HEK293 (cell line): ENCODE measurements at regions not wholly inside any gene's neighbourhood (a gene's known extent, or its start where the extent isn't known, plus 50 kb on each side); places are given as distances from the start of the nearest gene placed in this dataset.

Experiments used
- CTCF ChIA-PET: fragments of 350-600 bp; formaldehyde crosslinking; extraction: SDS; loops from one replicate; lab custom pipeline; 2021; ENCODE audit warnings: antibody characterized with exemption; lab: Yijun Ruan, JAX
- POLR2A ChIA-PET: fragments of 300-600 bp; formaldehyde crosslinking; extraction: SDS; loops from one replicate; lab custom pipeline; 2020; ENCODE audit warnings: antibody characterized with exemption, inconsistent platforms; lab: Yijun Ruan, JAX
- H3K27ac ChIP-seq: fragments of 200-500 bp; sonication (Bioruptor generic); 2 replicates; pipeline ENCODE4 v1.5.1; 2014; ENCODE audit warnings: low read depth, low read length, control low read depth, inconsistent platforms; ENCODE audit errors: extremely low read depth
- H3K36me3 ChIP-seq, 2 experiments: fragments of 200-500 bp in 1 of 2; sonication (Bioruptor generic) in 1 of 2; 1 replicate in 1 of 2; 2 replicates in 1 of 2; pipeline ENCODE4 v1.5.1; 2014 to 2017; ENCODE audit warnings: inconsistent platforms in 2 of 2, low read length in 2 of 2; ENCODE audit not compliant: control insufficient read depth in 2 of 2, insufficient read depth in 1 of 2
- H3K4me1 ChIP-seq: fragments of 200-500 bp; sonication (Bioruptor generic); 2 replicates; pipeline ENCODE4 v1.5.1; 2014; ENCODE audit warnings: mild to moderate bottlenecking, low read length, inconsistent platforms; ENCODE audit not compliant: control insufficient read depth, insufficient read depth
- H3K4me3 ChIP-seq: 2 replicates; pipeline ENCODE4 v1.5.1; 2011; ENCODE audit warnings: low read depth, mild to moderate bottlenecking, control low read depth, low read length, moderate library complexity
- H3K9me3 ChIP-seq: fragments of 200-500 bp; sonication (Bioruptor generic); 2 replicates; pipeline ENCODE4 v1.5.1; 2014; ENCODE audit warnings: low read depth, low read length, inconsistent platforms; ENCODE audit not compliant: control insufficient read depth, insufficient read depth
- BCL11B ChIP-seq: fragments of 450-650 bp; formaldehyde crosslinking; IDR thresholded peaks from 2 replicates; pipeline ENCODE4 v1.5.1; 2016; ENCODE audit warnings: low read depth, missing biosample characterization, missing genetic modification characterization
- GLIS1 ChIP-seq: fragments of 450-650 bp; formaldehyde crosslinking; IDR thresholded peaks from 2 replicates; pipeline ENCODE4 v1.5.1; 2016; ENCODE audit warnings: missing biosample characterization, missing genetic modification characterization
- MZF1 ChIP-seq: fragments of 450-650 bp; formaldehyde crosslinking; IDR thresholded peaks from 2 replicates; pipeline ENCODE4 v1.5.1; 2017; ENCODE audit warnings: missing biosample characterization, missing genetic modification characterization, borderline replicate concordance
- OSR2 ChIP-seq: fragments of 450-650 bp; formaldehyde crosslinking; IDR thresholded peaks from 2 replicates; pipeline ENCODE4 v1.5.1; 2016; ENCODE audit warnings: missing biosample characterization, missing genetic modification characterization
- ZBTB21 ChIP-seq: fragments of 450-650 bp; formaldehyde crosslinking; IDR thresholded peaks from 2 replicates; pipeline ENCODE4 v1.5.1; 2017; ENCODE audit warnings: missing biosample characterization, missing genetic modification characterization
- ZBTB48 ChIP-seq: fragments of 450-650 bp; formaldehyde crosslinking; IDR thresholded peaks from 2 replicates; pipeline ENCODE4 v1.5.1; 2016; ENCODE audit warnings: missing biosample characterization, missing genetic modification characterization
- ZNF140 ChIP-seq: fragments of 450-650 bp; formaldehyde crosslinking; IDR thresholded peaks from 2 replicates; pipeline ENCODE4 v1.5.1; 2016; ENCODE audit warnings: missing biosample characterization, missing genetic modification characterization
- ZNF155 ChIP-seq: fragments of 450-650 bp; formaldehyde crosslinking; IDR thresholded peaks from 2 replicates; pipeline ENCODE4 v1.5.1; 2016; ENCODE audit warnings: missing biosample characterization, missing genetic modification characterization
- ZNF19 ChIP-seq: fragments of 450-650 bp; formaldehyde crosslinking; IDR thresholded peaks from 2 replicates; pipeline ENCODE4; 2016; ENCODE audit warnings: missing biosample characterization, missing genetic modification characterization, low read depth
- ZNF223 ChIP-seq: fragments of 450-650 bp; formaldehyde crosslinking; IDR thresholded peaks from 2 replicates; pipeline ENCODE4 v1.5.1; 2016; ENCODE audit warnings: missing biosample characterization, missing genetic modification characterization
- ZNF37A ChIP-seq: fragments of 450-650 bp; IDR thresholded peaks from 2 replicates; pipeline ENCODE4 v1.5.1; 2018; ENCODE audit warnings: missing biosample characterization, missing genetic modification characterization
- ZNF48 ChIP-seq: fragments of 450-650 bp; formaldehyde crosslinking; IDR thresholded peaks from 2 replicates; pipeline ENCODE4 v1.5.1; 2016; ENCODE audit warnings: missing biosample characterization, missing genetic modification characterization
- ZNF501 ChIP-seq: fragments of 450-650 bp; formaldehyde crosslinking; IDR thresholded peaks from 2 replicates; pipeline ENCODE4 v1.5.1; 2016; ENCODE audit warnings: missing biosample characterization, missing genetic modification characterization
- ZNF548 ChIP-seq: fragments of 450-650 bp; formaldehyde crosslinking; IDR thresholded peaks from 2 replicates; pipeline ENCODE4 v1.5.1; 2016; ENCODE audit warnings: missing biosample characterization, missing genetic modification characterization
- ZNF555 ChIP-seq: fragments of 450-650 bp; formaldehyde crosslinking; conservative IDR thresholded peaks from 2 replicates; pipeline ENCODE4 v1.5.1; 2017; ENCODE audit warnings: missing biosample characterization, mild to moderate bottlenecking, missing genetic modification characterization, inconsistent platforms
- ZNF621 ChIP-seq: fragments of 450-650 bp; formaldehyde crosslinking; IDR thresholded peaks from 2 replicates; pipeline ENCODE4 v1.5.1; 2017; ENCODE audit warnings: missing biosample characterization, missing genetic modification characterization
- ZNF664 ChIP-seq: fragments of 450-650 bp; formaldehyde crosslinking; IDR thresholded peaks from 2 replicates; pipeline ENCODE4 v1.5.1; 2016; ENCODE audit warnings: missing biosample characterization, missing genetic modification characterization
- ZNF76 ChIP-seq: fragments of 450-650 bp; formaldehyde crosslinking; IDR thresholded peaks from 2 replicates; pipeline ENCODE4; 2016; ENCODE audit warnings: low read depth, missing biosample characterization, missing genetic modification characterization, borderline replicate concordance
- ZNF768 ChIP-seq: fragments of 450-650 bp; formaldehyde crosslinking; IDR thresholded peaks from 2 replicates; pipeline ENCODE4 v1.5.1; 2018; ENCODE audit warnings: missing biosample characterization, mild to moderate bottlenecking, missing genetic modification characterization
- ZSCAN23 ChIP-seq: fragments of 450-650 bp; formaldehyde crosslinking; IDR thresholded peaks from 2 replicates; pipeline ENCODE4 v1.5.1; 2016; ENCODE audit warnings: missing biosample characterization, missing genetic modification characterization
- ZSCAN30 ChIP-seq: fragments of 450-650 bp; IDR thresholded peaks from 2 replicates; pipeline ENCODE4 v1.5.1; 2018; ENCODE audit warnings: missing biosample characterization, mild to moderate bottlenecking, missing genetic modification characterization, moderate library complexity
- TF ChIP-seq, protein P1 (sequence below): fragments of 450-650 bp; formaldehyde crosslinking; IDR thresholded peaks from 2 replicates; pipeline ENCODE4 v1.5.1; 2017; ENCODE audit warnings: missing biosample characterization, missing genetic modification characterization
- TF ChIP-seq, protein P2 (sequence below): fragments of 450-650 bp; formaldehyde crosslinking; IDR thresholded peaks from 2 replicates; pipeline ENCODE4 v1.5.1; 2016; ENCODE audit warnings: missing biosample characterization, missing genetic modification characterization

DNA sequence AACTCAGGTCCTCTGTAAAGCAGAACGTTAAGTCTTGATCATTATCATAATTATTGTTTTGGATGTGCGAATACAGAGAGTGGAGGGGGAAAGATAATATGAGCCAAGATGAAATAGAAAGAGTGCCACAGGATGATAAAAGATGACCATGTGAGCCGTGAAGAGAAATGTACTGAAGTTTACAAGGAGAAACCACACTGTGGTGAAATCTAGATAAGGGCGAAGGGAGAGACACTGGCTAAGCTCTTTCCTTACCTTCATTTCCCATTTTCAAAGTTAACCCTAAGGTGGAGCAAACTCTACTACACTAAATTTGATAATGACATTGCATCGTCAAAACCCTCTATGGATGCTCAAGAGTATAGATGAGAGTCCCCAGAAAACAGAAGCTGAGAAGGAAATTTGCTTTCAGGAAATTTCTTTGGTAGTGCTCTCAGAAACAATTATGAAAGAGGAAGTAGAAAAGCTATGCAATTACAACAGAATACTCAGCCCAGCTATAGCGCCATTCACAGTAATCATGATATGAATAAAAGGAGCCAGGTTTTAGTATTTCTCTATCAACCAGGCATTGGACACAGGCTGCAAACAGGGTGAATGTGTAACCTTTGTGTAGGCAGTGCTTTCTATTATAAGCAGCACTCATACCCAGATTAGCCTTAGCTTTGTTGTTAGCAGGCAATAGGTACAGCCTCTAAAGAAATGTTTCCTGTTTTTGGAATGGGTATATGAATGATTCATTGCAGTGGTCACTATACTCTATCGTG lies 1080.7 kb downstream of the GRIK2 start:
- CTCF ChIA-PET: no interaction called here

DNA sequence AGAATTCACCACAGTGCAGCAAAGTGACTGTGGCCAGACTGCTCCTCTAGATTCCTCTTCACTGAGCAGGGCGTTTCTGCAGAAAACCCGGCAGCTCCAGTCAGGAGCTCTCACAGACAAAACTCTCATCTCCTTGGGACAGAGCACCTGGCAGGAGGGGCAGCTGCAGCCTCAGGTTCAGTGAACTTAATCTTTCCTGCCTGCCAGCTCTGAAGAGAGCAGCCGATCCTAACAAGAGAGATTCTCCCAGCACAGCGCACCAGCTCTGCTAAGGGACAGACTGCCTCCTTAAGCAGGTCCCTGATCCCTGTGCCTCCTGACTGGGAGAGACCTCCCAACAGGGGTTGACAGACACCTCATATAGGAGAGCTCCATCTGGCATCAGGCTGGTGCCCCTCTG lies 1065.5 kb downstream of the GRIK2 start:
- no peak for TF ChIP-seq ZNF19
- TF ChIP-seq ZNF155 (tag by site-specific recombination): no peak
- TF ChIP-seq ZNF140 (tag by site-specific recombination): no peak
- TF ChIP-seq ZNF768 (tag by site-specific recombination): no peak
- TF ChIP-seq, protein P1, sequence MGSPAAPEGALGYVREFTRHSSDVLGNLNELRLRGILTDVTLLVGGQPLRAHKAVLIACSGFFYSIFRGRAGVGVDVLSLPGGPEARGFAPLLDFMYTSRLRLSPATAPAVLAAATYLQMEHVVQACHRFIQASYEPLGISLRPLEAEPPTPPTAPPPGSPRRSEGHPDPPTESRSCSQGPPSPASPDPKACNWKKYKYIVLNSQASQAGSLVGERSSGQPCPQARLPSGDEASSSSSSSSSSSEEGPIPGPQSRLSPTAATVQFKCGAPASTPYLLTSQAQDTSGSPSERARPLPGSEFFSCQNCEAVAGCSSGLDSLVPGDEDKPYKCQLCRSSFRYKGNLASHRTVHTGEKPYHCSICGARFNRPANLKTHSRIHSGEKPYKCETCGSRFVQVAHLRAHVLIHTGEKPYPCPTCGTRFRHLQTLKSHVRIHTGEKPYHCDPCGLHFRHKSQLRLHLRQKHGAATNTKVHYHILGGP (tag by site-specific recombination): no peak
- CTCF ChIA-PET: no interaction called here

More for the DNA sequence above, 1080.7 kb downstream of the GRIK2 start:
- no peak overlapping the region for H3K27ac ChIP-seq
- H3K4me3 ChIP-seq: no peak overlapping the region
- POLR2A ChIA-PET: no interaction called here
- no peaks in the 10 kb centered on the region for H3K36me3 ChIP-seq
- no peak for TF ChIP-seq ZNF223 (tag by site-specific recombination)
- TF ChIP-seq ZNF768 (tag by site-specific recombination): no peak
- no peak for TF ChIP-seq ZNF37A
- no peak for TF ChIP-seq ZNF76 (tag by site-specific recombination)
- TF ChIP-seq ZNF664 (tag by site-specific recombination): no peak
- TF ChIP-seq ZSCAN23 (tag by site-specific recombination): no peak
- TF ChIP-seq ZBTB48 (tag by site-specific recombination): no peak
- TF ChIP-seq ZNF555 (tag by site-specific recombination): no peak
- TF ChIP-seq, protein P2, sequence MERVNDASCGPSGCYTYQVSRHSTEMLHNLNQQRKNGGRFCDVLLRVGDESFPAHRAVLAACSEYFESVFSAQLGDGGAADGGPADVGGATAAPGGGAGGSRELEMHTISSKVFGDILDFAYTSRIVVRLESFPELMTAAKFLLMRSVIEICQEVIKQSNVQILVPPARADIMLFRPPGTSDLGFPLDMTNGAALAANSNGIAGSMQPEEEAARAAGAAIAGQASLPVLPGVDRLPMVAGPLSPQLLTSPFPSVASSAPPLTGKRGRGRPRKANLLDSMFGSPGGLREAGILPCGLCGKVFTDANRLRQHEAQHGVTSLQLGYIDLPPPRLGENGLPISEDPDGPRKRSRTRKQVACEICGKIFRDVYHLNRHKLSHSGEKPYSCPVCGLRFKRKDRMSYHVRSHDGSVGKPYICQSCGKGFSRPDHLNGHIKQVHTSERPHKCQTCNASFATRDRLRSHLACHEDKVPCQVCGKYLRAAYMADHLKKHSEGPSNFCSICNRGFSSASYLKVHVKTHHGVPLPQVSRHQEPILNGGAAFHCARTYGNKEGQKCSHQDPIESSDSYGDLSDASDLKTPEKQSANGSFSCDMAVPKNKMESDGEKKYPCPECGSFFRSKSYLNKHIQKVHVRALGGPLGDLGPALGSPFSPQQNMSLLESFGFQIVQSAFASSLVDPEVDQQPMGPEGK (tag by site-specific recombination): no peak
- TF ChIP-seq ZNF48 (tag by site-specific recombination): no peak
- no peak for TF ChIP-seq ZNF548 (tag by site-specific recombination)
- TF ChIP-seq ZBTB21 (tag by site-specific recombination): no peak
- no peak for TF ChIP-seq MZF1 (tag by site-specific recombination)
- H3K4me1 ChIP-seq: no peaks in the 10 kb centered on the region
- H3K9me3 ChIP-seq: no peaks in the 10 kb centered on the region

DNA sequence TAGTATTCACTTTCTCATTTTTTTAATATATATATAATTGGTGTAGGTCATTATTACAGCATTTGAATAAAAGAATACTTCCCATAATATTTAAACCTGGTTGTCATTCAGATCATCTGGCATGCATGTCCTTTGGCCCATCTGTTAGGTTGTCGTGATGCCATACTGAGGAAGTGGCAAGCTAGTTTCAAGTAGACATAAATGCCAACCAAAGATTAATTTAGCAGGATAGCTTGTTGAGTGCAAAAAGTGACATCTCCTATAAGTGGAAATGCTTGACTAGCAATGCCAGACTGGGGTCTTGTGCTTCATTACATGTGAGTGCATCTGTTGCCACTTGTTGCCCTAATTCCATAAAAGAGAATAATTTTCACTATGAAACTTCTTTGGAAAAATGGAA lies 1044.7 kb downstream of the GRIK2 start:
- H3K4me1 ChIP-seq: no peaks in the 10 kb centered on the region
- TF ChIP-seq GLIS1 (tag by site-specific recombination) (no peak), ZSCAN30 (no peak), ZNF501 (tag by site-specific recombination) (no peak), OSR2 (tag by site-specific recombination) (no peak), ZNF621 (no peak), BCL11B (tag by site-specific recombination) (no peak)
- no peak overlapping the region for H3K27ac ChIP-seq
- H3K4me3 ChIP-seq: no peak overlapping the region
- CTCF ChIA-PET: interaction anchor here (0.6 kb wide), 1 partner anchor 14 kb away, joined by 4 read pairs; no protein-coding TSS in a partner anchor
- no peaks in the 10 kb centered on the region for H3K36me3 ChIP-seq
- no peaks in the 10 kb centered on the region for H3K9me3 ChIP-seq
- POLR2A ChIA-PET: no interaction called here

More for the DNA sequence above, 1065.5 kb downstream of the GRIK2 start:
- Histone ChIP-seq H3K36me3 (no peaks in the 10 kb centered on the region), H3K4me3 (no peak overlapping the region), H3K27ac (no peak overlapping the region), H3K4me1 (no peaks in the 10 kb centered on the region), H3K9me3 (no peaks in the 10 kb centered on the region)
- POLR2A ChIA-PET: no interaction called here
